ENCODE measurements at regions not wholly inside any gene's neighbourhood (a gene's known extent, or its start where the extent isn't known, plus 50 kb on each side); places are given as distances from the start of the nearest gene placed in this dataset.
A peak's percentile ranks its signal among the peaks of the same experiment; 100 is the strongest.
"Not testable (repeated sequence)": the region's sequence is repeated elsewhere in the genome, so short reads cannot be mapped to it uniquely, and the experiment has no call there.

DNA sequence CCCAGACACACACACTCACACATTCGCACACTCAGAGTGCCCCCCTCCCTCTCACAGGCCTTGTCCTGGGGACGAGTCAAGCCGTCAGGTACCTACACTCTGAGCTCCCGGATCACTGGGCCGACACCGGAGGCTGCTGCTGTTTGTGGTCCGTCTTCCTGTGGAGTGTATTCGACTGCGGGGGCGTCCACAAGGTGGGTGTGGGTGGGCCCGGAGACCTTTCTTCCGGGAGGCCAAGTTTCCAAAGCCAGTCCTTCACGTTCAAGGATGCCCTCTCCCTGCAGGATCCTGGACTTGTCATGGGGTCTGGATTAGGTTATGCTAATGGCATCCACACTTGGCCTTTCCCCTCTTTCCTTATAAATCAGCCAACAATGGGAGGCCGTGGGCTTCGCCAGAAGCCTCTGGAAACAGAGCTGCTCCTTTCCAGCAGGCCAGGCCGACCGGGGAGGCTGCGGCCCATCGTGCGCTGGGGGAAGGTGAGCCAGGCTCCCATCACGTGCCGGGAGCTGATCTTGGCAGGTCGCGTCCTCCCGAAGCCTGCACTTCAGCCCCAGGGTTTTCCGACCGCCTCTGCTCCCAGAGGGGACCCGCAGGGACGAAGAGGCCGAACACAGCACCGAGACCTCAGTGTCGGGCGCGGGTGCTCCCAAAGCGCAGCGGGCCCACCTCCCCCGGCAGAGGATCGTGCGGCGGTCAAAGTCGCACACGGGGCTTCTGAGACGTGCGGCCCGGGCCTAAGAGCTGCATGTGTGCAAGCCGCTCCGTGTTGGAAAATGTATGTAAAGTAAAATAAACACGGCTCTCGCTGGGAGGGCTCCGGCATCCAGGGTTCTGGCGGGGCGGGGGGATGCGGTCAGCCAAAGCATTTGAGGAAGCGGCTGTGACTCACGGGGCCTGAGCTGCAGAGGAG is 196.5 kb upstream of the ZNF469 start:
- not testable (repeated sequence) for DNase-seq (ENCODE audit: low read depth in 3 of 3)

DNA sequence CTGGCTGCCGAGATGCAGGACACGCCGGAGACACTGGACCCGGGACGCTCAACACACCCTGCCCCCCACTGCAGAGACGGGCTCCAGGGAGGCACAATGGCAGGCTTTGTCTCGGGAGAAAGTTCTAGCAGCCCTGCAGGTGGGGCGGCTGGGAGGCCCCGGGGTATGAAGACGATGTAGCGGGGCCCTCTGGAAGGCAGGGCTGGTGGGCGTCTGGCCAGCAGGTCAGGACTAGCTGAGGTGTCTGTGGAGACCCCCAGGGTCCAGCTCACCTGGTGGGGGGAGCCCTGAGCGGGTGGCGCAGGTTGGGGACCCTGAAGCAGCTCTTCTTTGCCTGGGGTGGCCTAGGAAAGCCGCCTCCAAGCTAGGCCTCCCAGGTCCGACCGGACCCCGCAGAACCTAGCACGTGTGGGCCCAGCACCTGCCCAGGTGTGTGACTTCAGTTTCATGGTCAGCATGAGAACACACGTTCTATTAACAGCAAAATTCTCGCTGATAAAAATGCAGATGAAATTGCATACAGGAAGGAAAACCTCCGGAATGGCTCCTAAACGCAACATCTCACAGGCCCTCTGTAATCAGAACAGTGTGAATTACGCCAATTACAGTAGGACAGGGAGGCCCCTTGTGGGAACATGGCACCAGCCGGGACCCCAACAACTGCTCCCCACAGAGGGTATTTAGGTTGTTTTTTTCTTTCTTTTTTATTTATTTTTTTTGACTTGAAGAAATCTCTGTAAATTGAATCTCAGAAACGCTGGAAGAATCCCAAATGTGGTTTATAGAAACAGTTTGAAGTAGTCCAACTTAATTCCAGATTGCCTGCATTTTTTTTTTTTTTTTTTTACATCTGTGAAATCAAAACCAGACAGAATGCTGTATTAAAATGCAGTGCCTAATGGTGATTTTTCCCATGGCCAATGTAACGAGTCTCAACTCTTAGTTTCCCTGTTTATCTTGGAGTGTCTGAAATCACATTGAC is 195.6 kb upstream of the ZNF469 start:
- not testable (repeated sequence) for DNase-seq (ENCODE audit: low read depth in 3 of 3)

DNA sequence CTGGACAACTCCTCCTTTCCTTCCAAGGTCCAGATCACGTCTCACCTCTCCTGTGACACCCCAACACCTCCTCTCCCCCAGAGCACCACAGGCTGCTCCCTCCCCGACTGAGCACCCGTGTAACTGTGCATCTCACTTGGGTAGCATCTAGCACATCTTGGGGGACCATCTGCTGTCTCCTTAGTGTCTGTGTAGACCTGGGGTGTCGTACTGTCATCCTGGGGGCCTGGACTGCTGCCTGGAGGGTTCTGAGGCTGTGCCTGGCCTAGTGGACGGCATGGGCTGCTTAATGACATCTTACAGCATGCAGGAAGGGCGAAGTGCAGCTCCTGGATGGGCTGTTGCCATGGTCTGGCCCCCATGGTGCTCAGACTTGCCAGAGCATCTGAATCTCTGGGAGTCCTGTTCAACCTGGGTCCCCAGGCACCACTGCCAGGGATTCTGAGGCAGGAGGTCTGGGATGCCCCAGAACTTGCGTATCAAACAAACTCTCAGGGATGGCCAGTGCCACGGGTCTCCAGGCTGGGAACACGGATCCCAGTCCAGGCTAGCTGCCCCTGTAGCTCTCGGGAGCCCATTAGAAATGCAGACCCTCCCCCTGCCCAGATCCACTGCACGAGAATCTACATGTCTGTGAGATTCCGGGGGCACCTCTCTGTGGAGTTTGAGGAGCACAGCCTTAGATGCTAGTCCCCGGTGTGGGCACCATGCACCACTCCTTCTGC is 194.4 kb upstream of the ZNF469 start:
- DNase-seq (ENCODE audit: low read depth in 3 of 3) = not testable (repeated sequence)

DNA sequence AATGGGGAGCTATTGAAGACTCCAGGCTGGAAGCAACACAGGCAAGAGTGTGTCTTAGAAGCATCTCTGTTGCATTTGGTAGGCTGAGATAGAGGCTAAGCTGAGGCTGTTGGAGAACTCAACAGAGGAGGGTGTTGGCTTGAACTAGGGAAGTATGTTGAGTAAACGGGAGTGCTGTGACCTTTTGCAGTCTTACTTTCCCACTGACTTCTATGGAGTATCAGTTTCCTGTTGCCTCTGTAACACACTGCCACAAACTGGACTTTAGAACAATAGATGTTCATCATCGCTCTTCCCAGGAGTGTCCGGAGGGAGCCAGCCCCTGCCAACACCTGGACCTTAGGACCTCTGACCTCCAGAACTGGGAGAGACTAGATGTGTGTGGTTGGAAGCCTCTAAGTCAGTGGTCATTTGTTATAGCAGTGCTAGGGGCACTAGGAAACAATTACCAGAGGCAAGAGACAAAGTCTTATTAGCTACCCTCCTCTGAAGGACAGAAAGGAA is 192.1 kb upstream of the ZNF469 start:
- not testable (repeated sequence) for DNase-seq (ENCODE audit: low read depth in 3 of 3)

DNA sequence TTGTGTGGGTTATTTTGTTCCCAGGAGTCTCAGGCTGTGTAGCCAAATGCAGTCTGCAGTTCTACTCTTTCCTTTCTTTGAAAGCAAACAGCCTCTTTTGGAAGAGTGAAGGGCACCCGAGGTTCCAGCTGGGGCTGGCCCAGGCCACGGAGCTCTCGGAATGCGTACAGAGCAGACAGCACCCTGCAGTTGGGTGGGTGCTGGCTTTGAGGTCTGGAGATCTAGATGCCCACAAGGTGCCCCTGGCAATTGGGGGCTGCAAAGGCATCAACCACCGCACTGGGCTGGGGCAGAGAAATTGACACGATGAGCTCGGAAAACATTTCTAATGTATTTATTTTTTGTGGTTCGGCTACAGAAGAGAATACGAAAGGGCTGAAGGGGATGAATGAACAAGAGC is 191.6 kb upstream of the ZNF469 start:
- not testable (repeated sequence) for DNase-seq (ENCODE audit: low read depth in 3 of 3)

DNA sequence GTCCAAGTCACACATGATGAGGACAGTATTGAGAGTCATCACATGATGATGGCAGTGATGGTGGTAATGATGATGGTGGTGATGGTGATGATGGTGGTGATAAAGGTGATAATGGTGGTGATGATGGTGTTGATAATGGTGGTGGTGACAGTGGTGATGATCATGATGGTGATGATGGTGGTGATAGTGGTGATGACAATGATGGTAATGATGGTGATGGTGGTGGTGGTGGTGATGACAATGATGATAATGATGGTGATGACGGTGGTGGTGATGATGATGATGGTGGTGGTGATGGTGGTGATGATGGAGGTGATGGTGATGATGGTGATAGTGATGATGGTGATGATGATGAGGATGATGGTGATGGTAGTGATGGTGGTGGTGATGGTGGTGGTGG is 190.2 kb upstream of the ZNF469 start:
- DNase-seq (ENCODE audit: low read depth in 3 of 3) = no peak

DNA sequence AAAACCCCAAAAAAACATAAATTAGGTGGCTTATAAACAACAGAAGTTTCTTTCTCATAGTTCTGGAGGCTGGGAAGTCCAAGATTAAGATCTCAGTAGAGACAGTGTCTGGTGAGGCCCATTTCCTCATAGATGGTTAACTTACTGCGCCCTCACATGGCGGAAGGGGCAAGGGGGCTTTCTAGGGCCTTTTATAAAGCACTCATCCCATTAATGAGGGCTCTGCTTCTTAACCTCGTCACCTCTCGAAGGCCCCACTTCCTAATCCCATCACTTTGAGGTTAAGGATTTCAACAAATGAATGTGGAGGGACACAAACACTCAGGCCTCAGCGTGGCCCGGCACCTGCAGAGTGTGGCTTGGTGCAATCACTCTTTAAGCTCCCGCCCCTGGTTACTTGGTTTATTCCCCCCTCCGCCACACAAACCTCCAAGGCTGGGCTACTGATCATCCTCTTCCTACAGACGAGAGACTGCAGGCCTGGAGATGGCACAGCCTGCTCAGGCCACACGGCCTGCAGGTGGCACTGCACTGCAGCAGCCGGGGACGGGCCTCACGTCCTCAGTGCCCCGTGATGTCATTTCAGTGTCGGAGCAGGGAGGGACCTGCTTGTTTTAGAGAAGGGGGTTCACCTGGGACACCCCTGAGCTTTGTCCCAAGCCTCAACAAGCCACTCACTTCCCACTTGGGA is 188.9 kb upstream of the ZNF469 start:
- DNase-seq (ENCODE audit: low read depth in 3 of 3) = peak in 1 of 3 experiments; percentile 14

DNA sequence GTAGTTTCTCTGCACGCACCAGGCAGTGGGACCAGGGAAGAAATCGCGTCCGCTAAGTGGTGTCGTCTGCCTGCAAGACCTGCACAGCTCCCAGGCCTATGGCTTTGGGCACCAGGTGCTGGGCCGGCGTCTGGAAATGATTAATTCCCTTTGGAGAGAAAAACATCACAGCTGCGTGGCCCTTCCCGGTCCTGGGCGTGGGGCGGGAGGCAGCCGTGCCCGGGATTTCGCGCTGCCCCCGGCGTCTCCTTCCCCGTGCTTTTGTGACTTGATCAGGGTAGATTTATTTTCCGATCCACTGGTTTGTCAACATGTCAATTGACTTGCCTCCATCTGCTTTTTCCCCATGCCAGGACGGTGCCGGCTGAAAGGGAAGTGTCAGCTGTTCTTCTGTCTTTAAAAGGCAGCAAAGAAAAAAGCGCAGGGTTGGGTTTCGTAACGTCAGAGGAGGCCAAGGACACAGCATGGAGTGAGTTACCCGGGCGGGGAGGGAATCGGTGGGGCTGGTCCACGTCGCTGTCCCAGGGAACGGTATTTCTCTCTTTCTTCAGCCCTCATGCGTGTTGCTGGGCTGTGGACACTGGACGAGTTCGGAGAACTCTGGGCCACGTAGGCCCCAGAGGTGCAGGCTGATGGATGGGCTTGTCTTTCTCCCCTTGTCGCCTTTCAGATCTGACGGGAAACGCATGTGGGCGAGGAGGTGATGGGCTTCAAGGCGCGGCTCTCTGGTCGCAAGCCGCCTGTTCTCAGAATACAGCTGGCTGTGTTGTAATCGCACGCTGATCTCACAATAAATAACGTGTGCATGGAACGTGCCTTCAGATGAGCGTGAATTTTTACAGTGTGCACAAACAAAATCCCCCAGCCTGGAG is 188.1 kb upstream of the ZNF469 start:
- DNase-seq (ENCODE audit: low read depth in 3 of 3) = no peak

DNA sequence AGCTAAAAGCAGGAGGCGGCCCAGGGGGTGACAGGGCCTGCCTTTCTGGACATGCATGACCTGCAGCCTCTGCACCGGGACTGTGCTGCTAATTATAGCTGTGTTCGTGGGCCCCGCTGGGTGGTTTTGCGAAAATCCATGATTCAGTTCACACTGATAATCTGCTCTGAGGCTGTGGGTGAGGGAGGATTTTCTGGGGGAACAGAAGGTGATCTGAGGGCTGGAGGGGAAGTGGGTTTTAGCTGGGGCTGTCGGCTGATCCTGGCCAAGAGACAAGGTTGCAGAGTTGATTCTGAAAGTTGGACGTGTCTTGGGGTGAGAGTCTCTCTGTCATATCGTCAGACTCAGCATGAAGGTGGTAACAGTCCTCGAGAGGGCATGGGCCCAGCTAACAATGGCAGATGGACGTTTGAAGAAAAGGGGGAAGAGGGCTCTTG is 187.5 kb upstream of the ZNF469 start:
- DNase-seq (ENCODE audit: low read depth in 3 of 3) = no peak

DNA sequence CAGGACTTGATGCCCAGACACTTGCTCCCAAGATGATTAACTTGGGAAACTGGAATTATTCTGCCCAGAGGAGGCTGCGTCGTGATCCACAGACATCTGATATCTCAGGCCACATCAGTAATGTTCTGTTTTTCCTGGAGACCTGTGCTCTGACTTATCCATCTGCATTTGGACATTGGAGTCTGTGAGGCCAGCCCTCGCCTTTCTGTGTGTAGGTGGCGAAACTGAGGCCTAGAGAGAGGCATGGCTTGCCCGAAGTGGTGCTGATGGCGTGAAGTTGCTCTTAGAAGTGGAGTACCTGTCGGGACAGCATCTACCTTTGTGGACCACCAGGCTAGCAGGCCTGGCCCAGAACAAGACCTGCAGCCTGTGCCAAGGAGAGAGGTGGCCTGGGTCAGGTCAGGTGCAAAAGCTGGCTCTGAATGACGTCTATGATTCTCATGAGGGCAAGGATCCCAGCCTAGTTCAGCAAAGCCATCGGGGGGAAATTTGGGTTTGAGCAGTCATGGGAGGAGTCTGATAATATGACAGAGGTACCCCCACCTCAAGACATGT is 186.8 kb upstream of the ZNF469 start:
- no peak for DNase-seq (ENCODE audit: low read depth in 3 of 3)

DNA sequence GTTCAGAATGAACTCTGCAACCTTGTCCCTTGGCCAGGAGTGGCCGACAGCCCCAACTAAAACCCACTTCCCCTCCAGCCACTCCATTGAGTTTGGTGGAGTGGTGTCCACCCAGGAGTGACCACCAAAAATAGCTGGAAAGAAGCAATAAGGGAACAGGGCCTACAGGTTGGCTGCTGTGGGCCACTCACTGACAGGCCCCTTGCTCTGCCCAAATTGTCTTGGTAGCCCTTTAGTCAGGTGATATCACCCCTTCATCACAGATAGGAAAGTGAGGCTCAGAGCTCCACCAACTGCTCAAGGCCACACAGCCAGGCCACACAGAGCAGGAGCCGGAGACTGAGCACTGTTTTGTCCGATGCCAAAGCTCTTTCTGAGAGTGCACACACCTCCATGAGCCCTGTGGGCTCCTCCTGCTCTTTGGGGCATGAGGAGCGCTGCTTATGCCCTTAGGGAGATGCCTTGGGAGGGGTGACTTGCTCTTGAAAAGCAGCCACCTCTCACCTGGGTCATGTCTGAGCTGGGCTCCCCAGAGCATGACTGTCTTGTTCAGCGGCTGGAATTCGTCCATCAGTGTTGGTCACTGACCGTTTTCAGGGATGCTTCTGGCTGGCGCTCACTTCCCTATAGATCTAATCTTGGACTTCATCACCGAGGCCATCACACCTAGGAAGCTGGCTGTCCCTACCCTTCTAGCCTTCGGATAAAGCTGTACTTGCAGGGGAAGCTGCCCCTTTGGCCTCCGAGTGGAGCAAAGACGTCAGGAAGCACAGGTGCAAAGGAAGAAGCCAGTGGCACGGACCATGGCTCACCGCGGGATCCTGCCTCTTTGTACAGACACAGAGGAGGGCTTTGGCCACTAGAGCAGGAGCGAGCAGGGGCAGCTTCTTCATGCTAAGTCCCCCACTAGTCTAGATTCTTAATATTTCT is 186.0 kb upstream of the ZNF469 start:
- no peak for DNase-seq (ENCODE audit: low read depth in 3 of 3)

DNA sequence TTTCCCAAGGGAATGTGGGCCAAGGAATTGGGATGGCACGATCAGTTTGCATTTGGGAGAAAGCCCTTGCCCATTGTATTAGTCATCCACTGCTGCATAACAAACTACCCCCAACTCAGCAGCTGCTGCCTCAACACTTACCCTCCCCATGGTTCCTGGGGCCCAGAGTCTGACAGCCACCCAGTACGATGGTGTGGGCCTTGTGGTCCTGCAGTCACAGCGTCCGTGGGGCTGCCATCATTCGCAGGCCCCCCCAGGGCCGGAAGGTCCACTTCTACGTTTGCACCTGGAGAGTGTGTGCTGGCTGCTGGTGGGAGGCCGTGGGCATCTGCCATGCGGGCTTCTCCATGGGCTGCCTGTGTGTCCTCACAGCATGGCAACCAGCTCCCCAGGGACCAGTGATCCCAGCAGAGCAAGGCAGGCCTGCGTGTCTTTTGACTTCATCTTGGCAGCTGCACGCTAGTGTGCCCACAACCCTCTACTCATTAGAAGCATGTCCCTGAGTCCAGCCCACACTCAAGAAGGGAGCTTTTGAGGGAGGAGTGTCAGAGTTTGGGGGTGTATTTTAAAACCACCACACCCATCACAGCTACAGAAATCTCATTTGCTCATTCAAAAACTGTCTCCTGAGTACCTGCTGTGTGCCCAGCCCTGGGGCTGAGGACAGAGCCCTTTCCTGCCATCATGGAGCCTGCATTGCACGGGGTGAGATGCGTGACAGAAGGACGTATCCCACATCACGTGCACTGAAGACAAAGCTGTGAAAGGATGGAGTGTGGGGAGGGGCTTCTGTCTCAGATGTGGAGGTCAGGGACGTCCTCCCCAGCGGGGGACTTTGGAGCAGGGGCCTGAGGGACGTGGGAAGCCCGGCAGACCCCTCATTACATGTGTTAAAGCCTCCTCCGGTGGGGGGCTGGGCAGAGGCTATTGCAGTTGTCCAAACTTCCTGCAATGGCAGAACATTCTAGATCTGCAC is 185.0 kb upstream of the ZNF469 start:
- DNase-seq (ENCODE audit: low read depth in 3 of 3) = no peak

DNA sequence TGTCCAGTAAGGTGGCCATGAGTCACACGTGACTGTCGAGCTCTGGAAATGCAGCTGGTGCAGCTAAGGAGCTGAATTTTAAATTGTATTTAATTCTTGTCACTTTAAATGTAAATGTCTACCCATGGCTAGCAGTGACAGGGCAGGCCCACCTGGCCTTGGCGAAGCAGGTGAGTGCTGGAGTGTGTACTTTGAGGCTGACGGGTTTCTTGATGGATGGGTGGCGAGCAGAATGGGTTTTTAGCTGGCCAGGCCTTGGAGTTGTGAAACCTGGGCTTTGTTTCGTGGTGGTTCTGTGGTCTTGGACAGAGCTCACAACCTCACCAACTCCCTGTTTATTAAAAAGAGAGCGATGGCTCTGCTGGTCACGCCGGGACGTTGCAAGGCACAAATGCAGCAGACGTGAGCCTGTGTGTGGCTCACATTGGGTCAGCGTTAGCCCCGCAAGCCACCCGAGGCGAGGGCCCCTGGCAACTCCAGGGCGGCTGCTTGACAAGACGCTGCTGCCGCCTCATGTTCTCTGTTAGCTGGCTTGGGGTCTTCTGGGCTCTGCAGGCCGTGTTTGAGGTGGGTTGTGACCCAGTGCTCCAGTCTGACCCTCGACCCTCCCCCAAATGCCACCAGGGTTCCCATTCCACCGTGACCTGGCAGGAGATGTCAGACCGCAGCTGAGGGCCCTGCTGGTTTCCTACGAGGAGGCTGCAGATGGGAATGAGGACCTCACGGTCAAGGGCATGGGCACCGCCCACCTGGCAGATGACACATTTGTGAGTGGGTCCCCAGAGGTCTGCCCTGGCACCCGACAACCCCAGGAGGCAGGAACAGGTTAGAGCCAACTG is 184.1 kb upstream of the ZNF469 start:
- not testable (repeated sequence) for DNase-seq (ENCODE audit: low read depth in 3 of 3)

DNA sequence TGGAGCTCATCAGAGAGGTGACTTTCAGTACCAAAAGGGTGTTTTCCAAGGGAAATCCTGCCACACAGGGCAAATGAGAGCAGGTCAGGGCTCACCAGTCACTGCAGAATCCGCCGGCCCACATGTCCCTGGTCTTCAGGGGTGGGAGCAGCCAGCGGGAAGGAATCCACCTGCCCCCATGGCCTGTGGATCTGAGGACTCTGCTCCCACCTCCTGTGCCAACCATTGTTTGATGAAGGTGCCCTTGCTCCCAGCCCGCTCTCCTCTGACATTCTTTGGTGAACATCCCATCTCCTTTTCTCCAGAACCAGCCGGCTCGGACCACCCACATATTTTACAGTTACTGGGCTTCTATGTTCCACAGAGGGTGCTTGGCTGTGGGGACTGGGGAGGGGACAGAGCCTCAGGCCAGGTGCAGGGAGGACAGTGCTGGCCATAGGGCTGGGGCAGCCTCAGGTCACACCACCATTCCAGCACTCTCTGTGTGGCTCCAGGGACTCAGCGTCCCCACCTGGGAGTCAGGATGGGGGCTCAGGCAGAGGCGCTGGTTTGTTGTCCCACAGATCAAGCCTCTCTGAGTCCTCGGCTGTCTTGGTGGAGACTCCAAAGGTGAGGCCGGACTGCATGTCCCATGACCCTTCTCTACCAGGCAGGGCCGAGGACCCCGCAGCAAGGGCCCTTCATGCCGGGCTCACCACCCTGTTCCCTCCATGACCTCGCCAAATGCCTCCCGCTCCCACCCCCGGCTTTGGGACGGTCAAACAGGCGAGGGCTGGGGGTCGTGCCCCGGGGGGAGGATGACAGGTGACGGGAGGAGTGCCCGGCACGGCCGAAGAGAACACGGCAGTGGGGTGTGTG is 183.2 kb upstream of the ZNF469 start:
- not testable (repeated sequence) for DNase-seq (ENCODE audit: low read depth in 3 of 3)

DNA sequence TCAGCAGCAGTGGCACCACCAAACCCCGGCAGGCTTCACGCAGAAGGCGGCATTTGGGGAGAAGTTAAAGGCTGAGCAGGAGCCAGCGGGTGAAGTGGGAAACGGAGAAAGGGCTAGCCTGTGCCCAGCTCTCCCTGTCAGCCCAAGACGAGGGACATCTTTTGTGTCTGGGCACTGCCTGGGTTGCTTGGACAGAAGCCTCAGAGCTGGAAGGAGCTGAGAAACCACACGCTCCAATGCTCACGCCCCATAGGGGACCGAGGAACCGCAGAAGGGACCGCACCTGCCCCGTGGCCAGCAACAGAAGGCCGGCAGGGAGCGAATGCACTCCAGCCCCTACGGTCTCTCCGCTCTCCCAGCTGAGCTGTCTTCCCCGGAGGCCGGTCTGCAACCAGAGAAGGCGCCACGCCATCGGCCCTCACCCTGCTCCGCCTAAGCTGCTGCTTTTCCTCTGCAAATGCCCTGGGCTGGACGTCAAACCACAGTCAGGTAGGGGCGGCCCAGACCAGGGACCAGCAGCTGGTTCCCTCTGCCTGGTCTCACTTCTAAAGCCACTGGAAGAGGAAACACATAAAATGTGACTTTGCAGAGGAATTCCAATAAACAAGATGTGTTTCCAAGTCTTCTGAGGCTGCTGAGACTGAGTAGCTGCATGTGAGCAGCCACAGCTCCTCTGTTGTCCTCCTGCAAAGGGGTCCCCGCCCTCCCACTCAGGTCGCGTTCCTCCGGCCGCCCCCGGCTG is 182.4 kb upstream of the ZNF469 start:
- not testable (repeated sequence) for DNase-seq (ENCODE audit: low read depth in 3 of 3)

Measured in stimulated activated CD4-positive, alpha-beta T cell treated with anti-CD3 and anti-CD28 coated beads, TNF-alpha, amount 100 ng/mL, for 4 hours (primary cell).